ENCODE measurements at regions not wholly inside any gene's neighbourhood (a gene's known extent, or its start where the extent isn't known, plus 50 kb on each side); places are given as distances from the start of the nearest gene placed in this dataset.

GRCh38 chr7:17118412-17118811, 180.0 kb upstream of the AHR start:
- Mint-ChIP-seq H3K4me1 (peaks cover 8 to 11% of the 10 kb centered on the region in 2 experiments), H3K27me3 (ENCODE audit: low read depth) (no peaks in the 10 kb centered on the region; the same call in none of the 2 replicates), H3K27ac (no peak overlapping the region), H3K9me3 (peaks cover 0 to 3% of the 10 kb centered on the region in 2 experiments; a peak in 1 of 5 replicates), H3K36me3 (ENCODE audit: insufficient read depth in 1 of 3, low read depth in 3 of 3) (no peaks in the 10 kb centered on the region), H3K4me3 (no peak overlapping the region)
- no peak for DNase-seq
- H3K4me2 ChIP-seq (ENCODE audit: insufficient read depth, insufficient read length, low read length): no peak overlapping the region
- no peak for TF ChIP-seq CTCF (conservative IDR thresholded peaks at IDR 0.05)
- H4K91ac ChIP-seq (ENCODE audit: insufficient read length, low read depth, low read length): no peak overlapping the region
- H3K27ac ChIP-seq (ENCODE audit: insufficient read length, low read depth, low read length): no peak overlapping the region
- H2BK12ac ChIP-seq (ENCODE audit: insufficient read length, low read depth, low read length): no peak overlapping the region
- H4K20me1 ChIP-seq (ENCODE audit: control insufficient read depth, insufficient read depth, insufficient read length): no peaks in the 10 kb centered on the region
- H3K23me2 ChIP-seq (ENCODE audit: insufficient read length, low read depth, low read length, poor library complexity, severe bottlenecking): no peaks in the 10 kb centered on the region
- no peaks in the 10 kb centered on the region for H3K79me2 ChIP-seq (ENCODE audit: insufficient read depth, low read length)
- H2BK5ac ChIP-seq (ENCODE audit: insufficient read length, low read length): no peak overlapping the region
- H3K79me1 ChIP-seq (ENCODE audit: insufficient read depth, low read depth, low read length, poor library complexity, severe bottlenecking): no peaks in the 10 kb centered on the region
- H4K5ac ChIP-seq (ENCODE audit: insufficient read length, low read depth, low read length): no peak overlapping the region
- no peak overlapping the region for H3T11ph ChIP-seq (ENCODE audit: low read length)
- no peaks in the 10 kb centered on the region for H3K4me1 ChIP-seq (ENCODE audit: insufficient read depth, low read length)
- H3K4ac ChIP-seq (ENCODE audit: low read depth, low read length): no peak overlapping the region
- H2BK15ac ChIP-seq (ENCODE audit: low read depth, low read length): no peak overlapping the region
- H3K56ac ChIP-seq (ENCODE audit: insufficient read length, low read depth, low read length): no peak overlapping the region
- no peak overlapping the region for H3K14ac ChIP-seq (ENCODE audit: insufficient read depth, low read length)
- no peaks in the 10 kb centered on the region for H3K9me3 ChIP-seq (ENCODE audit: control insufficient read depth, low read depth, low read length)
- no peak overlapping the region for H3K23ac ChIP-seq (ENCODE audit: insufficient read length, low read depth, low read length)
- H4K8ac ChIP-seq (replicated peaks; ENCODE audit: insufficient read length, low read depth, low read length): no peak overlapping the region
- no CpG with 5 or more reads among the region's 3 CpGs for WGBS (ENCODE audit: extremely low coverage, insufficient read length, low lambda C conversion rate)
- H2BK120ac ChIP-seq (ENCODE audit: low read depth, low read length, poor library complexity, severe bottlenecking): no peak overlapping the region
- H3K18ac ChIP-seq (ENCODE audit: insufficient read length, low read depth, low read length): no peak overlapping the region
- H3K9ac ChIP-seq (ENCODE audit: extremely low read depth, insufficient read length, low read length): no peak overlapping the region
- no peak overlapping the region for H2BK20ac ChIP-seq (ENCODE audit: low read depth, low read length, poor library complexity, severe bottlenecking)
- H3K27me3 ChIP-seq (ENCODE audit: insufficient read depth, low read length): no peaks in the 10 kb centered on the region
- no peak overlapping the region for H2AFZ ChIP-seq (ENCODE audit: low read length)
- no peak overlapping the region for H2AK5ac ChIP-seq (ENCODE audit: insufficient read length, low read length)
